Right hindlimb (tissue), 1 donor: ENCODE measurements at regions not wholly inside any gene's neighbourhood (a gene's known extent, or its start where the extent isn't known, plus 50 kb on each side); places are given as distances from the start of the nearest gene placed in this dataset.
"Not testable (repeated sequence)": the region's sequence is repeated elsewhere in the genome, so short reads cannot be mapped to it uniquely, and the experiment has no call there.

Experiments
- DNase-seq: peaks from one replicate; pipeline ENCODE4 v3.0.0-alpha.2; 2018

- no peak for DNase-seq
These were observed 510.2 kb downstream of the ZNF516 start for GRCh38 chr18:75984853-75985252.

GRCh38 chr18:75981102-75981501 lies 513.9 kb downstream of the ZNF516 start:
- no peak for DNase-seq

DNA sequence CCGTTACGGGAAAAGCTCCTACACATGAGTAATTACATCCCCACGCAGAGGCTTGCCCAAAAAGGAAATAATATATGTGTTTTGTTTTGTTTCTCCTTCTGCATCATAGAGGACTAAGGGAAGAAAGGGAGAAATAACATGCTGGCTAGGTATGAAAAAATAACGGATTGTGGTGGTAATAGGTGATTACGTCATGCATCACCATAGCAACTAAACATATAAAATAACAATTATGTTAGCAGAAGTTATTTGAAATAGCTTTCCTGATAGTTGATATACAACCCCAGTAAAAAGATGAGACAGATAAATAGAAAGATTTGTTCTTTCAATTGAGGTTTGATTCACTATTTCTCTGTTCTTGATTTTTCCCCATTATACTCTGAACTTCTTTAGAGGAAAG lies 518.0 kb downstream of the ZNF516 start:
- no peak for DNase-seq

DNA sequence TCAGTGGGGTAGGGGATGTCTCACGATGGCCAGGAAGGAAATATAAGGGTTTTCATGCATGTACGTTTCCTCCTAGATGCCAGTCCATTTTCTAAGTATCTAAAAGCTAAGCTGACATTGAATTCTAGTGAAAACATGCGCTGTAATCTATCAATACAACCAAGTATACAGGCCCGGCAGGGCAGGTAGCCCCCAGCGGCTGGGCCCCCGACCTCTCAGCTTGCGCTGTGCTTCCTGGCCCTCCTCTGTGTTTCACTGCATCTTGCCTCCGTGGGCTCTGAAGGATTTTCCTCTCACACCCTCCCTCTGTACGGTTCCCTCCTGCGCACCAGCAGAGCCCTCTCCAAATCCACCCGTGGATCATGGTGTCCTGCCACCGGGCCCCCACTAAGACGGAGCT lies 524.8 kb downstream of the ZNF516 start:
- no peak for DNase-seq

- no peak for DNase-seq
These were observed 528.6 kb downstream of the ZNF516 start for GRCh38 chr18:75966431-75966830.

DNA sequence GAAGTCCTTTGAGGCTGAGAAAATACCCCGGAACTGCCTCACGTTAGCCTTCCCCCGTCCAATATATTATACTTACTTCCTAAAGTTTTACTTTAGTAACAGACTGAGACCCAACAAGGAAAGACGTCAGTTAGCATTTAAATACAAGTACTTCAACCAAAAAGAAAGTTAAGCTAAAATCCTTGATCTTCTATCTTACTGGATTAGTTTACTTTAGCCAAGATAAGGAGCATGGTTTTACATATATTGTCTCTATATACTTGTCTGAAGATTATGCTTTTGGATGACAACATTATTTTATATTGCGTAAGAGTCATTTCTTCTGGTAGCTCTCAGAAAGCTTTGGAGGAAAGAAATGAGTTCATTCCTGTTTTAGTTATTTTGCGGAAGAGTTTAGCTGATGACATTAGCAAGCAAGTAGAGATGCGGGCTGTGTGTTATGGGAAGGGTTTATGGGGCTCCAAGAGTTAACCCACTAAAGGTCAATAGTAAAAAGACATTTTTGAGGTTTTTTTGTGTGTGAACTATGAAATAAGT lies 532.9 kb downstream of the ZNF516 start:
- no peak for DNase-seq

DNA sequence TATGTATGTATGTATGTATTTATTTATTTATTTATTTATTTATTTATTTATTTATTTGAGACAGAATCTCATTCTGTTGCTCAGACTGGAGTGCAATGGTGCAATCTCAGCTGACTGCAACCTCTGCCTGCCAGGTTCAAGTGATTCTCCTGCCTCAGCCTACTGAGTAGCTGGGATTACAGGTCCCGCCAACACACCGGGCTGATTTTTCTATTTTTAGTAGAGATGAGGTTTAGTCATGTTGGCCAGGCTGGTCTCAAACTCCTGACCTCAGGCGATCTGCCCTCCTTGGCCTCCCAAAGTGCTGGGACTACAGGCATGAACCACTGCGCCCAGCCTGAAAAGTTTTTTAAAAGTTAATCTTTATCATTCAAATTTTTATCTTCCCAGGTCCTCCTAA lies 532.9 kb upstream of the SMIM21 start:
- DNase-seq: not testable (repeated sequence)

DNA sequence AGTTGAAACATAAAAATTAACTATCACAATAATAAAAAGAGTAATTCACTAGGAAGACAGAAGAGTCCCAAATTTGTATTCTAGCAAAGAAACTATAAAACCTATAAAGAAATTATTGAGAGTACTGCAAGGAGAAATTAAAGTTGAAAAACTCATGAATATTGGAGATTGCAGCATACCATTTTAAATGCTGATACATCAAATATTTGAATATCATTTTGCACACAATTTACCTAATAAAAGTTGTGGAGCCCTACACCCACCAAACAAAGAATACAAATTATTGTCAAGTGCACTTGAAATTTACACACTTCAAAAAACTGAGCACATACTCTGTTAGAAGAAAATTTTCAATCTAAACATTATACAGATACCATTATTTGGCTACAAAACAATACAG lies 531.6 kb upstream of the SMIM21 start:
- no peak for DNase-seq

- no peak for DNase-seq
These were observed 531.2 kb upstream of the SMIM21 start for GRCh38 chr18:75958683-75959082.

DNA sequence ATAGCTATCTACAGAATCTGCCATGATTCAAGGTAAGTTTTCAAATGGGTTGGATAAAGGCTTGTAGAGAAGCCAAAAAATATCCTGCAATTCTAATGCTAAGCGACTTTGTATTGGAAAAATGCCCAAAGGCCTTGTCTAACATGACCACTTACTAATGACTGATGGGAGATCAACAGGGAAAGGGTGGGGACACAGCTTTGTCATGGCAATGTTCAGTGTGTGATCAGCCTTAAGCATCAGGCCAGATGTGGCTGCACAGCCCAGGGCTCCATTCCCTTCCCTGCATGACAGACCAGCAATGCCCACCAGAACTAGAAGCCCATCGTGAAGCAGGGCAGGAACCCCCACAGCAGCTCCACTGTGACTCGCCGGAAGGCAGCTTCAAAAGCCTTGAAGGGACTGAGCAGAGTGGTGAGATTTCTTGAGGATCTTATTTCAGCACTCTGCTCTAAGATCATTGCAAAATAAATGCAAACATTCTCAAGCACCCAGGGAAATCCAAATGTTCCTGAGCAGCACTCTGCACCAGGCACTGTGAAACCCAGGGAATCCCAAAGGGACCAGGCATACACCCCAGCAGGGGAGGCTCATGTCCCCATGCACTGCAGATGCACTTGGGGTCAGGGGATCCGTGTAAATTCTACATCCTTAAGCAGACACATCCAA lies 517.9 kb upstream of the SMIM21 start:
- no peak for DNase-seq

DNA sequence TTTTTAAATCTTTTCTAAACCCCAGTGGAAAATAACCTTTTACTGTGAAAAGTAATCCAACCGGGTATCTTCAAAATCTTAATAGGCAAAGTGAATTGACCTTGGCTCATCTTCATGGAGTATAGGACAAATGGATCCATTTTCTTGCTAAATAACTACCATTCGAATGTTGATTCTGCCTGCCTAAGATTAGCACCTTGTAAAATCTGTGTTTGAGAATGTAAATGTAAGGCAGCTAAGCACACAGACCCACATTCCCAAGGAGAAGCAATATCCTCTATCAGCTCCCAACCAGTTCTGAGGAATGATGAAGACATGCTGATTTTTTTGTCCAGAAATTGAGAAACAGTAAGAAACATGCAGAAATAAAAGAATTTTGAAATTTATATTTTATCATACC lies 509.8 kb upstream of the SMIM21 start:
- DNase-seq: no peak

DNA sequence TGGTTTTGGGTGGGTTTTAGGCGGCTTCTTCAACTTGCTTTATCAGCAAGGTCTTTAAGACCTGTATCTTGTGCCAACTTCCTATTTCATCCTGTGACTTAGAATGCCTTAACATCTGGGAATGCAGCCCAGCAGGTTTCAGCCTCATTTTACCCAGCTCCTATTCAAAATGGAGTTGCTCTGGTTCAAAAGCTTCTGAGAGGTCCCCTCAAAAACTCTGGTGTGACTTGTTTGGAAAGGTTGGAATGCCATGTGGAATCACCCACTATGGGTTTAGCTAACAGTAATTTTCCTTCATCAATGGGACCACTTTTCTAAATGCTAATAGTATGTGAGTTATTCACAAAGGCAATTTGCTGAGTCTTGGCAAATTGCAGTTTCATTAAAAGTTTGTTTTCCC lies 509.4 kb upstream of the SMIM21 start:
- no peak for DNase-seq

- no peak for DNase-seq
These were observed 503.6 kb upstream of the SMIM21 start for GRCh38 chr18:75931079-75931478.

DNA sequence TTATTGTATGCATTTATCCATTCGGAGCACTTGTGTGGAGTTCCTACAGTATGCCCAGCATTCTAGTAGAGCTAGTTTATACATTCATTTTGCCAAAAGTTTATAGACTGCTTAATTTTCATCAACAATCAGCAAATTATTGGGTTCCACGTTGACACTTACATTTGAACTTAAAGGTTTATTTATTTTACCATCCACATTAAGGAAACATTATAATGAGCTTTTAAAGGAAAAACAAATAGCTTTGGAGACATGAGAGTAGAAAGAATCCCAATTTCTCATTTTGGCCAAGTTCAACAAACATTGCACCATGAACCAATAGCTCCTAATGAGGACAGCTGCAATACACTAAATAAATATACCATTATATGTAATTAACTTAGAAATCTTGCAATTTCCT lies 501.2 kb upstream of the SMIM21 start:
- DNase-seq: no peak

DNA sequence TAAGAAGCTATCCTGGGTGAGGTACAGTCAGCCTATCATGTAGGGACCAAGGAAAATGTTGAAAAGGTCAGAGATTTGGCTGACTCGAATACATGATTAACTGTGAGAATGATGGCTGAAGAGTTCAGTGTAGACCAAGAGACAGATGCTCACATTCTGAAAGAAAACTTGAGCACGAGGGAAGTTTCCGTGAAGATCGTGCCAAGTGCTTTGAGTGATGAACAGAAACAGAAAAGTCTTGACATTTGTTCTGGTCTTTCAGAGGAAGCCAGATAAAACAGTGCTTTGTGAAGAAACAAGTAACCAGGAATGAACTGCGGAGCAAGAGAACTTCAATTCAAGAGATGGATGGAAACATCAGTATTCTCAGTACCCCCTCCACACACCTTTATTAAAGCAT lies 500.3 kb upstream of the SMIM21 start:
- no peak for DNase-seq

GRCh38 chr18:75926811-75927210 lies 499.3 kb upstream of the SMIM21 start:
- DNase-seq: no peak

DNA sequence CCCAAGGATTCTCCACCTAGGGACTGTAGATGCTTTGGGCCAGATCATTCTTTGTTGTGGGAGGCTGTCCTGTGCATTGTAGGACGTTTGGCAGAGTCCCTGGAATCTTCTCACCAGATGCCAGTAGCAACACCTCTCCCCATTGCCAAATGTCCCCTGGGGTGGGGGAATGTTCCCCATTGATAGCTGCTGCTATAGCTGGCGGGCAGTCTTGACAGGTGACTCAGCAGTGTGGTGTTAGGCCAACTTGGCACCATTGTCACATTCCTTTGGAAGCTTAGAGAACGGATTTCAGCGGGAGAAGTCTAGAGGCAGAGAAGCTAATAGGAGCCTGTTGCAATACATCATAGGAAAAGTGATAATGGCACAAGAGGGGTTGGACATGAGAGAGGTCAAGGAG lies 495.7 kb upstream of the SMIM21 start:
- DNase-seq: peak; percentile 79

GRCh38 chr18:75916624-75916982 lies 489.1 kb upstream of the SMIM21 start:
- DNase-seq: no peak

DNA sequence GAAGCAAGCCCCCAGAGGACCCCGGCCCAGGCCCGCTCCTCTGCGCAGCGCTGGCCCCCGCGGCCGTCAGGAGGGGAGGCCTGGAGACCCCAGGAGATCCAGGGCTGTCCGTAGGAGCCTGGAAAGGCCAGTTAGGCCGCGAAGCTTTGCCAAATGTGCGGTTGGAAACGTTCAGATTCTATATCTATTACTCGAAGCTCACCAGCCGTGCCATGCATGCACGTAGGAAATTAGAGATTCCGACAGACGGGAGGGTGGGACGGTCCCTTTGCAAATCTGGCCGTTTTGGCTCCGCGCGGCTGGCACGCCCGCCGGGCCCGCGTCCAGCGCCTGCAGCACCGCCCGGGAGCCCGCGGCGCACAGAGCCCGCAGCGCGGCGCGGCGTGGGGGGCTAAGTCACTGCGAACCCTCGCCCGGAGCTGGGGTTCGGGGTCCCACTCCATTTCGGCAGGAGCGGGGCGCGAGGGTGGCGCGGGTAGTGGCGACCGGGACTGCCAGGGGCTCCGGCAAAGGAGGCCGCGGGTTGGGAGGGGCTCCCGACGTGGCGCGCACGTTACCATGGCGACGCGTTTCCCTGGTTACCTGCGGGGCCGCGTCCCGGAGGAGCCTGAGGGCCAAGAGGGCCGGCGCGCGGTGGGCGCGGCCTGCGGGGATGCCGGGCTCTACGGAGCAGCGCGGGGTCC lies 488.6 kb upstream of the SMIM21 start:
- DNase-seq: peak; percentile 78

DNA sequence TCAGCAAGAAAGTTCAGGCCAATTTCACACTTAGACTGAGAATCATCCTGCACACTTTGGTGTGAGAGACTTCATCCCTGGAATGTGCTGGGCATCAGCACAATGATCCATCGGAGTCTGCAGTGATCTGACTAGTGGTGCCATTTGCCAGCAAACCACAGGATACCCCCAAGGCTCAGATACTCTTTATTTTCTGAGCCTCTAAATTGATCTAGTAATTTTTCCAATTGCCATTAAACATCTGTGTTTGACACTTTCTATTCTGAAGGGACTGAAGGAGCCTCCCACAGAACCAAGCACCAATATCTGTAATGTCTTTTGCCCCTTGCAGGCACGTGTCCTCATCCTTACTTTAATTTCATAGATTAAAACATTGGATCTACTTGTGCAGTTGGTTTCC lies 485.3 kb upstream of the SMIM21 start:
- DNase-seq: no peak

- DNase-seq: no peak
These were observed 476.9 kb upstream of the SMIM21 start for GRCh38 chr18:75904416-75904815.

DNA sequence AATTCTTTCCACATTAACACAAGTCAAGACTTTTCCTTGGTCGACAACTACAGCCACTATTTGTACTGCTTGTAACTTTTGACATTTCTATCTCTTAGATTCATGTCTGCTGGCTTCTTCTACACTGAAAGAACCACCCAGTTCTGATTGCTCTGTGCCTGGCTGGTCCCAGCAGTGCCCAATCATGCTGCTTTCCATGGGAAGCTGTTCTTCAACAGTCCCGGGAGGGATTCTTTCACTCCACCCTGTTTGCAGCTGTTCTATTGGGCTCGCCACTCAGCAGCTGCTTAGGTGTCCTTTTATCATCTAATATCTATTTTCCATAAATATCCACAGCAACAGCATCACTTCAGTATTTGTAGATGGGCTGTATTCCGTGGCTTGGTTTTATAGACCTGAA lies 471.1 kb upstream of the SMIM21 start:
- peak; percentile 47 for DNase-seq

DNA sequence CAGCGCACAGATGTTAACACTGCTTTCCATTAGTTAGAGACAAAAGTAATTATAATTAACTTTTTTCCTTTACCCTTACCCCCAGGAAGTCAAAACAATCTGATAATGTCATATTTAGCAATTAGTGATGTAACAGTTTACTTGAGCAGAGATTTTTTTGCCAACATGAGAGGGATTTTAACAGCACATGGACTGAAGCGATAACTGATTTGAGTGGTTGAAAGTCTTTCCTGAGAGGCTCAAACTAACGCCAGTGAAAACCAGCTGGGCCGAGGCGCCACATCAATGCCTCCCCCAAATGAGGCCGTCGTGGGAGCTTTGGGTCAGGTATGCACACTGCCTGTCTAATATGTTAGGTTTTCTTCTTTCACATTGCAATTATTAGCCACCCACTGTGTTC lies 469.9 kb upstream of the SMIM21 start:
- DNase-seq: no peak

GRCh38 chr18:75896865-75897264 lies 469.4 kb upstream of the SMIM21 start:
- no peak for DNase-seq

DNA sequence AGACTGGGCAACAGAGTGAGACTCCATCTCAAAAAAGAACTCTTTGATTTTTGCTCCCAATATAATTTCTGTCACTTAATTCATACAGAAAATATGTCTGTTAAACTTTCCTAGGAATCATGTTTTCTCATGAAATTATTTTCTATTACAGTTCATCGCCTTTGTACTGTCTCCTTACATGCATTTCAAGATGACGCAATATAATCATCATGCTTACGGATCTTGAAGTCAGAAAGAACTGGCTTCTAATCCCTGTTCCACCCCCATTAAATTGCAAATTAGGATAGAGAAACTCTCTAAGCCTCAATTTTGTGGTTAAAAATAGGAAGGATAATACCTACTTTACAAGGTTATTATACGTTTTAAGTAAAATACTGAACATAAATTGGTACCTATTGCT lies 467.6 kb upstream of the SMIM21 start:
- DNase-seq: no peak
